ENCODE measurements at regions not wholly inside any gene's neighbourhood (a gene's known extent, or its start where the extent isn't known, plus 50 kb on each side); places are given as distances from the start of the nearest gene placed in this dataset.

DNA sequence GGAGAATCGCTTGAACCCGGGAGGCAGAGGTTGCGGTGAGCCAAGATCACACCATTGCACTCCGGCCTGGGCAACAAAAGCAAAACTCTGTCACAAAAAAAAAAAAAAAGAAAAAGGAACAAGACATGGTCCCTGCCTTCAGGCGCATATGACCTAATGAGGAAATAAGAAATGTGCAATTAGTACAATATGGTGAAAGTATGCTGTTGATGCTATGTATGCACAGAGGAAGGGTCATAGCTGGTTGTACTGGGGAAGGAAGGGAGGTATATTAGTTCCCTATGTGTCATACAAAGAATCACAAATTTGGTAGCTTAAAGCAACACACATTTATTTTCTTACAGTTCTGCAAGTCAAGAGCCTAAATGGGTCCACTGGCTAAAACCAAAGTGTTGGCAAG lies 97.8 kb upstream of the MPP7 start:
- Mint-ChIP-seq H3K9me3 (no peaks in the 10 kb centered on the region), H3K36me3 (ENCODE audit: low read depth) (no peaks in the 10 kb centered on the region), H3K27me3 (ENCODE audit: insufficient read depth, low read depth, poor library complexity) (peaks cover 3% of the 10 kb centered on the region), H3K4me1 (peaks cover 12% of the 10 kb centered on the region), H3K4me3 (no peak overlapping the region), H3K27ac (no peak overlapping the region)
- no peaks in the 10 kb centered on the region for H4K20me1 ChIP-seq (replicated peaks; ENCODE audit: insufficient read depth)
- no peak overlapping the region for H3K4me3 ChIP-seq
- H3K4me2 ChIP-seq = no peak overlapping the region
- H3K4me1 ChIP-seq (ENCODE audit: insufficient read depth) = no peaks in the 10 kb centered on the region
- no peak overlapping the region for H2AFZ ChIP-seq
- no peaks in the 10 kb centered on the region for H3F3A ChIP-seq (replicated peaks; ENCODE audit: low read depth)
- H3K27ac ChIP-seq (ENCODE audit: low read depth) = no peak overlapping the region
- no peaks in the 10 kb centered on the region for H3K36me3 ChIP-seq (ENCODE audit: insufficient read depth)
- no peaks in the 10 kb centered on the region for H3K27me3 ChIP-seq (ENCODE audit: insufficient read depth)
- no peaks in the 10 kb centered on the region for H3K79me2 ChIP-seq (replicated peaks; ENCODE audit: insufficient read depth)
- TF ChIP-seq POLR2AphosphoS5 (IDR thresholded peaks at IDR 0.05; ENCODE audit: low read depth) = no peak
- no peak for TF ChIP-seq ETS1 (IDR thresholded peaks at IDR 0.05)
- TF ChIP-seq ZNF462 (CRISPR knock-in tag; IDR thresholded peaks at IDR 0.05) = no peak
- no peak for TF ChIP-seq EZH2 (IDR thresholded peaks at IDR 0.05; ENCODE audit: low read depth, unreplicated experiment)
- TF ChIP-seq REST (IDR thresholded peaks at IDR 0.05; ENCODE audit: unreplicated experiment) = no peak
- no peak for TF ChIP-seq NANOG (IDR thresholded peaks at IDR 0.05; ENCODE audit: borderline replicate concordance)
- TF ChIP-seq, protein P1, sequence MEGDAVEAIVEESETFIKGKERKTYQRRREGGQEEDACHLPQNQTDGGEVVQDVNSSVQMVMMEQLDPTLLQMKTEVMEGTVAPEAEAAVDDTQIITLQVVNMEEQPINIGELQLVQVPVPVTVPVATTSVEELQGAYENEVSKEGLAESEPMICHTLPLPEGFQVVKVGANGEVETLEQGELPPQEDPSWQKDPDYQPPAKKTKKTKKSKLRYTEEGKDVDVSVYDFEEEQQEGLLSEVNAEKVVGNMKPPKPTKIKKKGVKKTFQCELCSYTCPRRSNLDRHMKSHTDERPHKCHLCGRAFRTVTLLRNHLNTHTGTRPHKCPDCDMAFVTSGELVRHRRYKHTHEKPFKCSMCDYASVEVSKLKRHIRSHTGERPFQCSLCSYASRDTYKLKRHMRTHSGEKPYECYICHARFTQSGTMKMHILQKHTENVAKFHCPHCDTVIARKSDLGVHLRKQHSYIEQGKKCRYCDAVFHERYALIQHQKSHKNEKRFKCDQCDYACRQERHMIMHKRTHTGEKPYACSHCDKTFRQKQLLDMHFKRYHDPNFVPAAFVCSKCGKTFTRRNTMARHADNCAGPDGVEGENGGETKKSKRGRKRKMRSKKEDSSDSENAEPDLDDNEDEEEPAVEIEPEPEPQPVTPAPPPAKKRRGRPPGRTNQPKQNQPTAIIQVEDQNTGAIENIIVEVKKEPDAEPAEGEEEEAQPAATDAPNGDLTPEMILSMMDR (conservative IDR thresholded peaks at IDR 0.05; ENCODE audit: low read depth in 2 of 2) = no peak
- no peak for TF ChIP-seq EZH2phosphoT487 (IDR thresholded peaks at IDR 0.05; ENCODE audit: unreplicated experiment)
- TF ChIP-seq STAT1 (IDR thresholded peaks at IDR 0.05; ENCODE audit: unreplicated experiment) = no peak
- TF ChIP-seq ZNF331 (CRISPR knock-in tag; IDR thresholded peaks at IDR 0.05; ENCODE audit: low read depth) = no peak
- no peak for TF ChIP-seq JUNB (IDR thresholded peaks at IDR 0.05; ENCODE audit: unreplicated experiment)
- TF ChIP-seq CREB1 (CRISPR knock-in tag; IDR thresholded peaks at IDR 0.05; ENCODE audit: low read depth) = no peak
- no peak for TF ChIP-seq ZNF114 (CRISPR knock-in tag; IDR thresholded peaks at IDR 0.05)
- no peak for DNase-seq (ENCODE audit: low spot score)
- no peak for ATAC-seq
- H3K9me2 ChIP-seq (ENCODE audit: insufficient read depth) = no peaks in the 10 kb centered on the region
